ENCODE measurements at regions not wholly inside any gene's neighbourhood (a gene's known extent, or its start where the extent isn't known, plus 50 kb on each side); places are given as distances from the start of the nearest gene placed in this dataset.

DNA sequence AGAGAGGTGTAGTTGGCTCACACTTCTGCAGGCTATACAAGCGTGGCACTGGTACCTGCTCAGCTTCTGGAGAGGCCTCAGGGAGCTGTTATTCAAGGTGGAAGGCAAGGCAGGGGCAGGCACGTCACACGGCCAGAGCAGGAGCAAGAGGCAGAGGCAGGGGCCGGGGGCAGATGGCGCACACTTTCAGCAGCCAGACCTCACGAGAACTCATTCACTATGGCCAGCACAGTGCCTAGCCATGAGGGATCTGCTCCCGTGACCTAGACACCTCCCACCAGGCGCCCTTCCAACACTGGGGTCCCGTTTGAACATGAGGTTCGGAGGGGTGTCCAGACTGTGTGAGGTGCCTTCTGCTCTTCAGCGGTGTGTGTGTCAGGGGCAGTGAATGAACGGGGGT, 71.0 kb upstream of the FCN1 start:
- H3K79me2 ChIP-seq (ENCODE audit: insufficient read depth, low read length) = no peaks in the 10 kb centered on the region
- no peaks in the 10 kb centered on the region for H4K20me1 ChIP-seq (ENCODE audit: insufficient read depth)
- no peak overlapping the region for H3K27ac ChIP-seq (ENCODE audit: low read depth, low read length)
- no peaks in the 10 kb centered on the region for H3K9me2 ChIP-seq (ENCODE audit: insufficient read depth)
- H3K4me1 ChIP-seq (ENCODE audit: control insufficient read depth in 1 of 2, insufficient read depth in 2 of 2, low read length in 2 of 2) = no peaks in the 10 kb centered on the region
- ChIA-PET RAD21 (ENCODE audit: low non-redundant PET in 1 of 2, low total read pairs in 2 of 2, uncharacterized antibody in 2 of 2, unreplicated experiment in 2 of 2) (no interaction called here), CTCF (interaction anchor here (0.6 kb wide), 1 partner anchor 18 kb away, joined by 5 read pairs; no protein-coding TSS in a partner anchor), POLR2A (no interaction called here)
- no peak overlapping the region for H3K4me2 ChIP-seq (ENCODE audit: low read length)
- DNase-seq (ENCODE audit: low read depth, low spot score) (no peak), ATAC-seq (no peak)
- H2AFZ ChIP-seq (ENCODE audit: low read depth, low read length, poor library complexity, severe bottlenecking) = no peak overlapping the region
- no peaks in the 10 kb centered on the region for H3K36me3 ChIP-seq (ENCODE audit: control insufficient read depth in 1 of 2, insufficient read depth in 2 of 2, low read length in 2 of 2)
- BruUV-seq (replicated peaks) = no TSS peak
- H3K9me3 ChIP-seq (ENCODE audit: control insufficient read depth in 1 of 2, insufficient read depth in 1 of 2, low read depth in 1 of 2, low read length in 2 of 2) = no peaks in the 10 kb centered on the region
- no peak overlapping the region for H3K4me3 ChIP-seq (replicated peaks in 1 of 2; ENCODE audit: low read depth in 1 of 2, low read length in 2 of 2)
- no peak overlapping the region for H3K9ac ChIP-seq (ENCODE audit: low read length)
- intact Hi-C loops (cut with micrococcal nuclease) = loop anchor here (10.0 kb wide), 1 partner anchor 294 kb away; no protein-coding TSS in a partner anchor
- TF ChIP-seq FOSL1 (IDR thresholded peaks at IDR 0.05; ENCODE audit: low read depth) (no peak), SRF (IDR thresholded peaks at IDR 0.05; ENCODE audit: low read depth) (no peak), EZH2 (IDR thresholded peaks at IDR 0.05) (no peak), CBX3 (IDR thresholded peaks at IDR 0.05; ENCODE audit: low read depth) (no peak), YY1 (IDR thresholded peaks at IDR 0.05; ENCODE audit: extremely low read depth, insufficient replicate concordance, low read depth, low read length) (no peak), TCF7L2 (IDR thresholded peaks at IDR 0.05; ENCODE audit: borderline replicate concordance, extremely low read depth, insufficient read depth, insufficient read length) (no peak), JUND (IDR thresholded peaks at IDR 0.05) (no peak), SP1 (IDR thresholded peaks at IDR 0.05; ENCODE audit: low read depth) (no peak), POLR2AphosphoS5 (IDR thresholded peaks at IDR 0.05; ENCODE audit: low read depth, low read length) (no peak), ELF1 (IDR thresholded peaks at IDR 0.05; ENCODE audit: borderline replicate concordance, low read depth) (no peak)
- TF ChIP-seq, protein P1, sequence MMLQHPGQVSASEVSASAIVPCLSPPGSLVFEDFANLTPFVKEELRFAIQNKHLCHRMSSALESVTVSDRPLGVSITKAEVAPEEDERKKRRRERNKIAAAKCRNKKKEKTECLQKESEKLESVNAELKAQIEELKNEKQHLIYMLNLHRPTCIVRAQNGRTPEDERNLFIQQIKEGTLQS (IDR thresholded peaks at IDR 0.05) = no peak
- H3K27me3 ChIP-seq (ENCODE audit: insufficient read depth, low read length) = peaks cover 5% of the 10 kb centered on the region; the same call in 1 of the 2 replicates

Data from HCT116 (cell line).